HUES64 (cell line): ENCODE measurements at regions not wholly inside any gene's neighbourhood (a gene's known extent, or its start where the extent isn't known, plus 50 kb on each side); places are given as distances from the start of the nearest gene placed in this dataset.
"Not testable (repeated sequence)": the region's sequence is repeated elsewhere in the genome, so short reads cannot be mapped to it uniquely, and the experiment has no call there.

Experiments used
- H3K27ac ChIP-seq: 2 replicates; pipeline ENCODE4 v1.7.0; 2013; ENCODE audit warnings: low read depth, low read length, inconsistent platforms
- H3K27me3 ChIP-seq: 2 replicates; pipeline ENCODE4 v1.6.1; 2013; ENCODE audit warnings: mild to moderate bottlenecking, low read length; ENCODE audit not compliant: insufficient read depth
- H3K36me3 ChIP-seq: 2 replicates; pipeline ENCODE4 v1.6.1; 2013; ENCODE audit warnings: mild to moderate bottlenecking, low read length; ENCODE audit not compliant: insufficient read depth
- H3K4me1 ChIP-seq: 2 replicates; pipeline ENCODE4 v1.6.1; 2013; ENCODE audit warnings: mild to moderate bottlenecking, low read length, moderate library complexity; ENCODE audit not compliant: insufficient read depth
- H3K4me3 ChIP-seq: 2 replicates; pipeline ENCODE4 v1.5.1; 2013; ENCODE audit warnings: mild to moderate bottlenecking, low read length, moderate library complexity
- H3K9ac ChIP-seq: 2 replicates; pipeline ENCODE4 v1.6.1; 2013; ENCODE audit warnings: mild to moderate bottlenecking, low read depth, low read length
- H3K9me3 ChIP-seq: 2 replicates; pipeline ENCODE4 v1.6.1; 2013; ENCODE audit warnings: low read depth, low read length; ENCODE audit not compliant: insufficient read depth
- WGBS: fragments of 150-250, 120-280 bp; methylation state at CpG from one replicate; pipeline ENCODE4 v1.1.7; 2013; ENCODE audit warnings: missing lambda C conversion rate; 5-methylcytosine and 5-hydroxymethylcytosine counted together

GRCh38 chr7:76867364-76867889 is 164.7 kb downstream of the SPDYE17 start:
- no CpG with 5 or more reads among the region's 4 CpGs for WGBS
- H3K27ac ChIP-seq, H3K4me3 ChIP-seq, H3K4me1 ChIP-seq, H3K9ac ChIP-seq, H3K27me3 ChIP-seq, H3K36me3 ChIP-seq, H3K9me3 ChIP-seq: not testable (repeated sequence)

DNA sequence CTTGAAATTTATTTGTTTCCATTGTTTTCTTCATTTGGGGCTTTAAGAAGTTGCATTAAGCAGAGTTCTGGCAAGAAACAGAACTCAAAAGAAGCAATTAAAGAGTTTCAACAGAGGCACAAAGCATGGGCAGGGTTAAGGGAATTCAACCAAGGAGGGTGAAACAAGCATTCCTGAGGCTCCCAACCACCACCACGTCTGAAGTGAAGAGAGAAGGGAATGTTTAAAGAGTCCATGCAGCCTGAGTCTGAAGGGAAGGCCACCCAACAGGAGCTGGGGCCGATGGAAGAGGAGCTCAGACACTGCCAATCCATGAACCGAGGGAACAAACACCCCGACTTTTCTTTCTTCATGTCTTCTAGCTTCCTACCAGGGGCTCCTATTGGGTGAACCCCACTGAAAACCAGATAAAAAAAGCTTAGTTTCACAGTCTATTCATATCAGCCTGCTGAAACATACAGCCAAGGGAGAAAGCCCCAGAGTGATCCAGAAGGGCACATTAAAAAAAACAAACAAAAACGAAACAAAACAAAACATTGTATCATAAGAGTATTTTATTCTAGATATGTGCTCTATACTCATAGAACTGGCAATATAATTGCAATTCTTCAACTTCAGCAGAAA is 168.9 kb downstream of the SPDYE17 start:
- H3K4me3 ChIP-seq, H3K27me3 ChIP-seq, H3K27ac ChIP-seq, H3K9me3 ChIP-seq, H3K4me1 ChIP-seq, H3K36me3 ChIP-seq, H3K9ac ChIP-seq: not testable (repeated sequence)
- no CpG with 5 or more reads among the region's 5 CpGs for WGBS

GRCh38 chr7:76862241-76862640 is 169.9 kb downstream of the SPDYE17 start:
- not testable (repeated sequence) for H3K9ac ChIP-seq, H3K27ac ChIP-seq, H3K36me3 ChIP-seq, H3K9me3 ChIP-seq, H3K4me1 ChIP-seq, H3K4me3 ChIP-seq, H3K27me3 ChIP-seq

- H3K9me3 ChIP-seq, H3K4me3 ChIP-seq, H3K9ac ChIP-seq, H3K27ac ChIP-seq, H3K36me3 ChIP-seq, H3K4me1 ChIP-seq, H3K27me3 ChIP-seq: not testable (repeated sequence)
- WGBS = 92% methylated on average over 3 of the region's 5 CpGs
Measured at GRCh38 chr7:76859933-76860332, 172.2 kb downstream of the SPDYE17 start.

GRCh38 chr7:76854631-76855030 is 177.5 kb downstream of the SPDYE17 start:
- H3K4me1 ChIP-seq, H3K9me3 ChIP-seq, H3K27me3 ChIP-seq, H3K36me3 ChIP-seq, H3K4me3 ChIP-seq, H3K27ac ChIP-seq, H3K9ac ChIP-seq: not testable (repeated sequence)

GRCh38 chr7:76852787-76853584 is 179.2 kb downstream of the SPDYE17 start:
- not testable (repeated sequence) for H3K36me3 ChIP-seq

DNA sequence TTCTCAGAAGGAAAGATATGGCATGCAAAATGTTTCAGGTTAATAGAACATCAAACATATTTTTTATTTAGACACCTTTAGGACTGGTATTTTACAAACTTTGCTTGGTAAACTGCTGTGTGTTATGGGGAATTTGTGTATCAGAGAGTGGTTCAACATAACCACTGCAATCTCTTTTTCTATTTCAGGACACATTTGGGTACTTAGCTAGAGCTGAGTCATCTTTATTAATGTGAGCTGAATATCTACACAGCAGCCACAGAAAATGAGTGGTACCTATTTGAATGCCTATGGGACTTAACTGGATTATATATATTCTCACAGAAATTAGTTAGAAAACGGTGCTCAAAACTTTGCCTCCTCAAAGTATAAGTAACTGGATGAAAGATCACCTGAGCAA is 179.8 kb downstream of the SPDYE17 start:
- H3K27me3 ChIP-seq, H3K9me3 ChIP-seq, H3K36me3 ChIP-seq, H3K27ac ChIP-seq, H3K4me3 ChIP-seq, H3K4me1 ChIP-seq, H3K9ac ChIP-seq: not testable (repeated sequence)
- WGBS = no CpG with 5 or more reads among the region's 1 CpG

More at GRCh38 chr7:76852787-76853584, 179.2 kb downstream of the SPDYE17 start:
- not testable (repeated sequence) for H3K4me1 ChIP-seq, H3K9ac ChIP-seq, H3K27me3 ChIP-seq, H3K27ac ChIP-seq, H3K9me3 ChIP-seq, H3K4me3 ChIP-seq
- WGBS = 53% methylated on average over 3 of the region's 6 CpGs

- not testable (repeated sequence) for H3K9ac ChIP-seq, H3K9me3 ChIP-seq, H3K4me3 ChIP-seq, H3K27ac ChIP-seq, H3K4me1 ChIP-seq, H3K27me3 ChIP-seq, H3K36me3 ChIP-seq
- 47% methylated on average over 2 of the region's 5 CpGs for WGBS
Measured at GRCh38 chr7:76851617-76852016, 180.5 kb downstream of the SPDYE17 start.

- H3K36me3 ChIP-seq, H3K4me1 ChIP-seq, H3K4me3 ChIP-seq, H3K9ac ChIP-seq, H3K9me3 ChIP-seq, H3K27me3 ChIP-seq, H3K27ac ChIP-seq: not testable (repeated sequence)
- 83% methylated on average over 1 of the region's 2 CpGs for WGBS
Measured at GRCh38 chr7:76849887-76850563, 182.1 kb downstream of the SPDYE17 start.

DNA sequence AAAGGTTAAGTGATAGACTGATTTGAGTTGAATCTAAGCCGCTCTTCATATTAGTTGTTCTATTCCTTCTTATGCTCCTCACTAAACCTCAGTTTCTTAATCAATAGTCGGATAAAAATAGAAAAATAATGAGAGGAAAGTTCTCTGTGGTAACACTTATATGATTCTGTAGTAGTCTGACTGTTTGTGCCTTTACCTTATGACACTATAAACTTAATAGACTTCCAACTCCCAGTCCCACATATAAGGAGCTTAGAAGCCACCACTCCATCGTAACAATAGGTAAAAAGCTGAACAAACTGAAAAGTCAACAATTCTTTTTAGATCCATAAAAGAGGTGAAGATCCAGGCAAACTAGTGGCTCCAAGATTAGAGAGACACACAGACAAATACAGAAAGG is 192.3 kb downstream of the SPDYE17 start:
- not testable (repeated sequence) for H3K27me3 ChIP-seq, H3K27ac ChIP-seq, H3K9ac ChIP-seq, H3K4me1 ChIP-seq, H3K4me3 ChIP-seq, H3K9me3 ChIP-seq, H3K36me3 ChIP-seq
- no CpG with 5 or more reads among the region's 3 CpGs for WGBS

- no CpG with 5 or more reads among the region's 1 CpG for WGBS
- H3K36me3 ChIP-seq, H3K4me3 ChIP-seq, H3K9ac ChIP-seq, H3K4me1 ChIP-seq, H3K27me3 ChIP-seq, H3K27ac ChIP-seq, H3K9me3 ChIP-seq: not testable (repeated sequence)
Measured at GRCh38 chr7:76839214-76839613, 192.9 kb downstream of the SPDYE17 start.
